ENCODE measurements at regions not wholly inside any gene's neighbourhood (a gene's known extent, or its start where the extent isn't known, plus 50 kb on each side); places are given as distances from the start of the nearest gene placed in this dataset.
"Not testable (repeated sequence)": the region's sequence is repeated elsewhere in the genome, so short reads cannot be mapped to it uniquely, and the experiment has no call there.

GRCh38 chr7:20521243-20521642 lies 94.2 kb upstream of the ABCB5 start:
- DNase-seq, result no peak

DNA sequence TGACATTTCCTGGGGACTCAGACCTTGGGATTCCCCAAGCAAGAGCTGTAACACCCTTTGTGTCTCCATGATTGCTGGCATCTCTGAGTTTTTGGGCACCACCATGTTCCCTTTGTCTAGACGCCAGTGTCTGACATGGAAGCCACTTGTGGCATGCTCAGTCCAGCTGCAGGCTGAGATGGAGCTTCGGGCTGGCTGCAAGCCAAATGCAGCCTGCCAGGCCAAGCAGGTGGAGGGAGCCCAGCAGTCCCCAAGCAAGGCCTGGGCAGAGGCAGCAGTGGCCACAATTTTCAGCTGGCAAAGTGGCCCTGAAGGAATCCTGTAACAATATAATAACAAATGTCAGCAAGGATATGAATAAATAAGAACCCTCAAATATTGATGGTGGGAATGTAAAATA lies 86.2 kb upstream of the ABCB5 start:
- no peak for DNase-seq

GRCh38 chr7:20532890-20533289 lies 82.6 kb upstream of the ABCB5 start:
- no peak for DNase-seq

- no peak for DNase-seq
Measured at GRCh38 chr7:20534543-20534942, 80.9 kb upstream of the ABCB5 start.

- DNase-seq, result no peak
Measured at GRCh38 chr7:20535541-20535940, 79.9 kb upstream of the ABCB5 start.

DNA sequence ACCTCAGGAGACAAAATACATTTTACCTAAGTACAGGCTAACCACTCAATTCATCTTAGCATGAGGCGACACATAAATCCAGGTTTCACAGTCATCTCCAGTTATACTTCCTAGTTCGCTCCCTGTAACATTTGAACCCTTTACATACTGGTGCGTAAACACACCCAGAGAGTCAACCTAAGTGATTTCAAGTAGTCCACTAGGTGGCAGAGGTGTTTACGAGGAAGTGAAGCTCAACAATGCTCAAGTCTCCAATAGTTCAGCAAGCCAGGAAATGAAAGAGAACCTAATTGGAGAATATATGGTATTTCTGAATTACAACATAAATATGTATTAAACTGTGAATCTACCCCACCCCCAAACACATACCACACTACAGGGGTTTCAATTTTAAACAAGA lies 76.3 kb upstream of the ABCB5 start:
- no peak for DNase-seq

DNA sequence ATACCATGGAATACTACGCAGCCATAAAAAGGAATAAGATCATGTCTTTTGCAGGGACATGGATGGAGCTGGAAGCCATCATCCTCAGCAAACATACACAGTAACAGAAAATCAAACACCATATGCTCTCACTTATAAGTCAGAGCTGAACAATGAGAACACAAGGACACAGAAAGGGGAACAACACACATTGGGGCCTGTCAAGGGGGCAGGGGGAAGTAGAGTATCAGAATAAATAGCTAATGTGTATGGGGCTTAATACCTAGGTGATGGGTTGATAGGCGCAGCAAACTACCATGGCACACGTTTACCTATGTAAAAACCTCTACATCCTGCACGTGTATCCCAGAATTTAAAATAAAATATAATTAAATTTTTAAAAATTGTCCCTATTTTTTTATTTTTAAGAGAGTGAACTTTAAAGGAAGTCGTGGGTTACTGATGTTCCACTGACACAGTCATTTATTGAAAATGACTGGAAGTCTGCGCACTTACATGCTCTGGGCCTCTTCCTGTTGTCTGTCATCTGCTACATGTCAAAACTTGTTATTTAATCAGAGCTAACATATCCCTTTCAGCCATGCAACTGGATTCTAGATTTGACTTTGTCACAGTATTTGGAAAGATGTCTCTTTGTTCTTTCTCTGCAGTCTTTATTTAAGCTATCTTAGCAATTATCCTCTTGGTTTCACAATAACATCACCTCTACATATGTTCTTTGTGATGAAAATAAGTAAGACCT lies 73.7 kb upstream of the ABCB5 start:
- DNase-seq, result no peak

DNA sequence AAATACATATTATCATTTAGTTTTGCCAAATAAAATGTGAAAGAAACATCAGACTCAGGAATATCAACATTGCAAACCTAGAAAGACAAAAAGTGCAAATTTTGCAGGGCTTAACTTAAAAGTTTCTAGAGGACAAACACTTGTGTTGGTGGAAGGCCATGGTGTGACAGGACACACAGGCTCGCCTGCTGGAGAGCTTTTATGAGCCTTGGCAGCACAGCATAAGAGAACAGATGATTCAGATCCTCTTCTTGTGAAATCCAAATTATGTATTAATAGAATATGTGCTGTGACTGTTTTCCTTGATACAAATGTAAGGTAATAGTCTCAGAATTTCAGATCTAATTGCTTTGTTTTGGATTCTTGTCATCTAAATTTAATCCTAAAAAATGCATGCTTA lies 72.9 kb upstream of the ABCB5 start:
- DNase-seq, result no peak

DNA sequence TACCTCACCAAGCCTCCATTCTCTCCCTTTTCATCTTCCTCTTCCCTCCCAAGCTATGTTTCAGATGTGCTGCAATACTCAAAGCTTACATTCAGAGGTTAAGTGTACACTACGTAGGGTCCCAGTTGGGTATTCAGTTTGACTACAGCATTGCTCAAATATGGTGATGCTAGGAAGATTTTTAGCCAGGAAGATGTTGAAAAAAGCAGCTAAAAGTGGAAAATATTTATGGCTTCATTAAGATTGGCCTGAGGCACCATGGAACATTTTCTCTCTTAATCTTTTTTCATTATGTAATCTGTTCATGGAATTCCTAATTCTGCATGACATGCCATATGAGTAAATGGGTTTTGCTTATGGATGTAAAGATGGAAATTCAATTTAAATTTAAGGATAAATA lies 72.0 kb upstream of the ABCB5 start:
- no peak for DNase-seq

- DNase-seq, result no peak
Measured at GRCh38 chr7:20545016-20545415, 70.5 kb upstream of the ABCB5 start.

GRCh38 chr7:20546958-20547357 lies 68.5 kb upstream of the ABCB5 start:
- DNase-seq, result not testable (repeated sequence)

DNA sequence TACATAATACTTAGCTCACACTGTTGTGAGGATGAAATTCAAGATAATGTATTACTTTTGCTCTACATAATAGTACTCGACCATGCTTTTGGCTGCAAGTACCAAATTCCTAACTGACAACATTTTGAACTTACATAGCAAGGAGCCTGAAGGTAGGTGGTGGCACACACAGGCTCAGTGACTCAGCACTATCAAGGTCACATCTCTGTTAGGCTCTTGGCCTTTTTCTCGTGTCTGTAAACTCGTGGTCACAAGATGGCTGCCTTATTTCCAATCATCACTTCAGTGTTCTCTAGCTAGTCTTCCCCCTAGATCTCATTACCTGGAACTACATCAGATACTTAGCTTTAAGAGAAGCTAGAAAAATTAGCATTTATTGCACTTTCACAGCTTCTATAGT lies 61.4 kb upstream of the ABCB5 start:
- DNase-seq, result no peak

GRCh38 chr7:20556091-20556490 lies 59.4 kb upstream of the ABCB5 start:
- DNase-seq, result no peak

DNA sequence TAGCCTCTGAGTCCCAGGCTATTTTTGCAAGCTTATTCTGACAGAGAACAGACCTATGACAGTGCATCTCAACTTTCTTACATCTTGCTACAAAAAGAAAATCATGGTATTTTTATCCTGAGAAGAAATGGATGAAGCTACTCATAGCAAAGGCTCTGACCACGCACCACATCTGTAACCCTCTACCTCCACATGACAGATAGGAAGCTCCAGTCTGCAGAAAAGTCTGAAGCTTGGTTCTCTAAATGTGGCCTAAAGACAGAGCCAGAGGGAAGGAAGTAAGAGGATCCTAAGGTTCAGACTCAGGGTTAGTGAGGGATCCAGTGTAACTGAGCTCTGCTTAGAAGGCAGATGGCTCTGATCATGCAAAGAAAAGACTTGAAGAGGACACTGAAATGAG lies 58.4 kb upstream of the ABCB5 start:
- DNase-seq, result no peak

DNA sequence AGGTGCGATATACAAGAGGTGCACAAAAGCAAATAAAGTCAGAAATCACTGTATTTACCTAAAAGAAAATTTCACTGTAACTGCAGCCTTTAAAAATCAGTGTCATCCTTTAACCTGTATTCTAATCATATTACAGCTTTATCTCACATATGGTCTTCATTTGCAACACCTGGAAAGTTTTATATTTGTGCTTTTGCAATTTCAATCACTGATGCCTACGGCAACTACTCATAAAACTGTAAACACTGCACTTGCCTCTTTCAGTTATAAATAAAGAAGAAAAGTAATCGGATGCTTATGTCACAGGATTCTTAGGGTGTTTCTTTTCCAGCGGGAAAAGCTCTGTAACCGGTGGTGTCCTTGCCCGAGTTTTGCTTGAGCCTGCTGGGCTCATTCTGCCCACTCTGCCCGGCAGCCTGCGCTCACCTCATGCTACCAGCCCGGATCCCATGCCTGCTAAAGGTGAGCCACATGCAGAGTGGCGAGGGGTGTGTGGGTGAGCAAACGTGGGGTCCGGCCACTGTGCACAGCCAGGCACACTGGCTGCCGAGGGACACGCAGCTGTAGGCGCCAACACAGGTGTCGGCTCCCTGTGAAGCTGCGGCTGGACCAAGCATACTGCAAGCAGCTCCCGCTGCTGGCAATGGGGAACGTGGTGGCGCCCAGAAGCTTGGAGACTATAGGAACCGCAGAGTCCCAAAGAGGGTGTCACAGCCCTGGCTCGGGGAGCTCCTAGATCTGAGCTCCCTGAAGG lies 56.3 kb upstream of the ABCB5 start:
- DNase-seq, result no peak

- DNase-seq, result no peak
Measured at GRCh38 chr7:20559883-20560282, 55.6 kb upstream of the ABCB5 start.

- no peak for DNase-seq
Measured at GRCh38 chr7:20560325-20561180, 54.9 kb upstream of the ABCB5 start.

DNA sequence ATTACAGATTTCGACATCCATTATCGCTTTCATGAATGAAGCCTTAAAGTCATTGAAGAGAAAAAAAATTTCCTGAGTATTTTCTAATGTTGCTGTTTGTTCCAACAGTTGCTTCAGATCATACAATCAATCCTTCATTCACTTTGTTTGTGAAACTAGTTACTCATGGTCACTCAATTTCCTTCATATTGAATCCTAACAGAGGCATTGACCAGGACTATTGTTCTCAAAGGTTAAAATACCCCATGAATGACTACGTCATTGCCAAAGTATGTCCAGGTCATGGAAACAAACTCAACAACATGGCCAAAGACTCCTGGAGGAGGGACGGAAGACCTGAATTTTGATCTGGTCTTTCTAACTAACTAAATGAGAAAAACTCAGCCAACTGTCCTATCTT lies 54.0 kb upstream of the ABCB5 start:
- DNase-seq, result no peak

- DNase-seq, result no peak
Measured at GRCh38 chr7:20561908-20562307, 53.6 kb upstream of the ABCB5 start.

DNA sequence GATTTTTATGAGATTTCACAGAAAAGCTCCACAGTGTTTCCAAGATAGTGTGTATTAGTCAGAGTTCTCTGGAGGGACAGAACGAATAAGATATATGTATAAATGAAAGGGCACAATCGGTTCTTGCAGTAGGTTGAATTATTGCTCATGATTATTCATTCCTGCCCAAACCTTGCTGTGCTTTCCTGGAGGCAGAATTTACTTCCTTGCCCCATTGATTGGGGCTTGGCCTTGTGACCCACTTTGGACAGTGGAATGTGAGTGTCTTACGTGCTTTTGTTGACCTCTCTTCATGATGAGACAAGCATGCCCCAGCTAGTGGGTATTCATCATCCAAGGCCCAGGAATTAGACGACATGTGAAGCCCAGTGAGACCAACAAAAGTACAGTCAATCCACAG lies 53.0 kb upstream of the ABCB5 start:
- DNase-seq, result no peak

Data from C1 segment of cervical spinal cord (tissue), 14 donors.